ENCODE measurements at regions not wholly inside any gene's neighbourhood (a gene's known extent, or its start where the extent isn't known, plus 50 kb on each side); places are given as distances from the start of the nearest gene placed in this dataset.

GRCh38 chr1:173411835-173412742 lies 65.0 kb upstream of the PRDX6 start:
- peak; percentile 48; the same call in 1 of the 3 replicates for ATAC-seq (ENCODE audit: low read depth)
- H3K36me3 ChIP-seq (ENCODE audit: low read depth): no peaks in the 10 kb centered on the region
- DNase-seq (ENCODE audit: low spot score): no peak
- TF ChIP-seq CTCF (IDR thresholded peaks at IDR 0.05; ENCODE audit: poor library complexity, severe bottlenecking): no peak
- no peak overlapping the region for H3K27ac ChIP-seq (ENCODE audit: poor library complexity, severe bottlenecking)
- H3K9me3 ChIP-seq (ENCODE audit: severe bottlenecking): no peaks in the 10 kb centered on the region
- no peaks in the 10 kb centered on the region for H3K4me1 ChIP-seq (ENCODE audit: insufficient read depth, poor library complexity, severe bottlenecking)
- H3K4me3 ChIP-seq (ENCODE audit: severe bottlenecking): no peak overlapping the region
- H3K27me3 ChIP-seq (ENCODE audit: insufficient read depth, poor library complexity, severe bottlenecking): no peaks in the 10 kb centered on the region

GRCh38 chr1:173413271-173413707 lies 63.8 kb upstream of the PRDX6 start:
- H3K27me3 ChIP-seq (ENCODE audit: insufficient read depth, poor library complexity, severe bottlenecking): no peaks in the 10 kb centered on the region
- no peaks in the 10 kb centered on the region for H3K36me3 ChIP-seq (ENCODE audit: low read depth)
- no peak overlapping the region for H3K27ac ChIP-seq (ENCODE audit: poor library complexity, severe bottlenecking)
- no peaks in the 10 kb centered on the region for H3K9me3 ChIP-seq (ENCODE audit: severe bottlenecking)
- DNase-seq (ENCODE audit: low spot score) (no peak), ATAC-seq (ENCODE audit: low read depth) (no peak)
- no peak overlapping the region for H3K4me3 ChIP-seq (ENCODE audit: severe bottlenecking)
- H3K4me1 ChIP-seq (ENCODE audit: insufficient read depth, poor library complexity, severe bottlenecking): no peaks in the 10 kb centered on the region
- no peak for TF ChIP-seq CTCF (IDR thresholded peaks at IDR 0.05; ENCODE audit: poor library complexity, severe bottlenecking)

- Histone ChIP-seq H3K9me3 (ENCODE audit: severe bottlenecking) (no peaks in the 10 kb centered on the region), H3K36me3 (ENCODE audit: low read depth) (no peaks in the 10 kb centered on the region), H3K27me3 (ENCODE audit: insufficient read depth, poor library complexity, severe bottlenecking) (no peaks in the 10 kb centered on the region), H3K4me1 (ENCODE audit: insufficient read depth, poor library complexity, severe bottlenecking) (no peaks in the 10 kb centered on the region), H3K4me3 (ENCODE audit: severe bottlenecking) (no peak overlapping the region), H3K27ac (ENCODE audit: poor library complexity, severe bottlenecking) (no peak overlapping the region)
- TF ChIP-seq CTCF (IDR thresholded peaks at IDR 0.05; ENCODE audit: poor library complexity, severe bottlenecking): no peak
- ATAC-seq (ENCODE audit: low read depth) (no peak), DNase-seq (ENCODE audit: low spot score) (no peak)
These were observed 63.0 kb upstream of the PRDX6 start for GRCh38 chr1:173414136-173414535.

- H3K4me3 ChIP-seq (ENCODE audit: severe bottlenecking): no peak overlapping the region
- ATAC-seq (ENCODE audit: low read depth) (no peak), DNase-seq (ENCODE audit: low spot score) (no peak)
- no peak for TF ChIP-seq CTCF (IDR thresholded peaks at IDR 0.05; ENCODE audit: poor library complexity, severe bottlenecking)
- H3K9me3 ChIP-seq (ENCODE audit: severe bottlenecking): no peaks in the 10 kb centered on the region
- no peaks in the 10 kb centered on the region for H3K27me3 ChIP-seq (ENCODE audit: insufficient read depth, poor library complexity, severe bottlenecking)
- H3K36me3 ChIP-seq (ENCODE audit: low read depth): no peaks in the 10 kb centered on the region
- H3K4me1 ChIP-seq (ENCODE audit: insufficient read depth, poor library complexity, severe bottlenecking): no peaks in the 10 kb centered on the region
- no peak overlapping the region for H3K27ac ChIP-seq (ENCODE audit: poor library complexity, severe bottlenecking)
These were observed 62.5 kb upstream of the PRDX6 start for GRCh38 chr1:173414539-173415226.
